ENCODE measurements at regions not wholly inside any gene's neighbourhood (a gene's known extent, or its start where the extent isn't known, plus 50 kb on each side); places are given as distances from the start of the nearest gene placed in this dataset.

- TF ChIP-seq POLR2A (IDR thresholded peaks at IDR 0.05; ENCODE audit: low read length): no peak
- TF ChIP-seq GATA1 (IDR thresholded peaks at IDR 0.05; ENCODE audit: low read depth, low read length): no peak
Measured at GRCh38 chr3:30286007-30286669, 320.3 kb upstream of the TGFBR2 start.
